HepG2 (cell line): ENCODE measurements at regions not wholly inside any gene's neighbourhood (a gene's known extent, or its start where the extent isn't known, plus 50 kb on each side); places are given as distances from the start of the nearest gene placed in this dataset.

Experiments used
- ATAC-seq: fragments of 200-7000 bp; cut with Tn5 transposase; 3 replicates; pipeline ENCODE4 v1.9.1; 2020; ENCODE audit warnings: mild to moderate bottlenecking, moderate library complexity
- BruUV-seq: library from RNA; stranded (reverse); fragments of 400-500 nt; replicated peaks from 2 replicates; lab custom pipeline; 2021; lab: Mats Ljungman, UMichigan
- CTCF ChIA-PET: fragments of 300-600 bp; formaldehyde crosslinking; extraction: SDS; loops from one replicate; lab custom pipeline; 2021; ENCODE audit warnings: low total read pairs, inconsistent platforms, low intra/inter-chr PET ratio; lab: Yijun Ruan, JAX
- POLR2A ChIA-PET: fragments of 350-600 bp; sonication (Branson Sonifier 250); formaldehyde crosslinking; loops from one replicate; lab custom pipeline; 2020; ENCODE audit warnings: antibody characterized with exemption, inconsistent platforms; lab: Yijun Ruan, JAX
- DNase-seq: peaks from one replicate; pipeline ENCODE4 v3.0.0-alpha.2; 2015; ENCODE audit warnings: low spot score
- FAIRE-seq: peaks from 3 replicates; lab custom pipeline; 2011; peaks lifted over from hg19 to GRCh38; lab: Jason Lieb, UNC
- H2AFZ ChIP-seq: one replicate; pipeline ENCODE4 v1.6.1; 2011; ENCODE audit warnings: low read length, inconsistent platforms
- H3K27ac ChIP-seq: fragments of 300-600 bp; 3 replicates; pipeline ENCODE4 v1.8.0; 2011; ENCODE audit warnings: mixed run types, mild to moderate bottlenecking, mixed read lengths, low read length, inconsistent platforms; ENCODE audit not compliant: insufficient read depth; ENCODE audit errors: extremely low read length
- H3K27me3 ChIP-seq, 2 experiments: fragments of 200-600 bp in 1 of 2; 2 replicates in 1 of 2; 3 replicates in 1 of 2; pipeline versions ENCODE4 v1.6.0 to v1.8.0; 2011; ENCODE audit warnings: low read length in 2 of 2, mild to moderate bottlenecking in 2 of 2, moderate library complexity in 2 of 2, inconsistent platforms in 1 of 2; ENCODE audit not compliant: insufficient read depth in 2 of 2, control insufficient read depth in 1 of 2
- H3K36me3 ChIP-seq, 2 experiments: fragments of 200-600 bp in 1 of 2; replicated peaks in 1 of 2; 2 replicates in 1 of 2; 3 replicates in 1 of 2; pipeline versions ENCODE4 v1.5.1 to v1.8.0; 2011; ENCODE audit warnings: low read length in 2 of 2, inconsistent platforms in 1 of 2; ENCODE audit not compliant: insufficient read depth in 2 of 2, control insufficient read depth in 1 of 2
- H3K4me1 ChIP-seq: 2 replicates; pipeline ENCODE4 v1.5.1; 2012; ENCODE audit warnings: low read length, inconsistent platforms; ENCODE audit not compliant: insufficient read depth
- H3K4me2 ChIP-seq: 2 replicates; pipeline ENCODE4 v1.6.0; 2011; ENCODE audit warnings: low read depth, low read length, inconsistent platforms
- H3K4me3 ChIP-seq, 3 experiments: fragments of 200-600 bp in 1 of 3; sonication (generic), shearing (Covaris generic) in 1 of 3; replicated peaks in 1 of 3; 2 replicates each; pipeline ENCODE4 v1.5.1; 2011 to 2016; ENCODE audit warnings: low read length in 3 of 3, inconsistent platforms in 2 of 3, low read depth in 2 of 3, mild to moderate bottlenecking in 2 of 3, control low read depth in 1 of 3, mixed read lengths in 1 of 3; ENCODE audit not compliant: insufficient read depth in 1 of 3
- H3K79me2 ChIP-seq: one replicate; pipeline ENCODE4 v1.6.1; 2011; ENCODE audit warnings: low read length, inconsistent platforms; ENCODE audit not compliant: insufficient read depth
- H3K9ac ChIP-seq: 2 replicates; pipeline ENCODE4 v1.6.0; 2011; ENCODE audit warnings: mild to moderate bottlenecking, low read depth, low read length, inconsistent platforms; ENCODE audit not compliant: insufficient read depth
- H3K9me3 ChIP-seq: 2 replicates; pipeline ENCODE4 v1.5.1; 2012; ENCODE audit warnings: mild to moderate bottlenecking, low read length
- H4K20me1 ChIP-seq: 2 replicates; pipeline ENCODE4 v1.6.0; 2011; ENCODE audit warnings: inconsistent platforms, mild to moderate bottlenecking, low read length, moderate library complexity; ENCODE audit not compliant: insufficient read depth
- BRF2 ChIP-seq: sonication (generic); formaldehyde crosslinking; IDR thresholded peaks from 2 replicates; pipeline ENCODE4 v1.8.1; 2022; ENCODE audit warnings: mild to moderate bottlenecking, missing genetic modification reagents
- CBFB ChIP-seq: sonication (generic); formaldehyde crosslinking; IDR thresholded peaks from 2 replicates; pipeline ENCODE4 v1.4.0; 2020; ENCODE audit warnings: missing genetic modification reagents
- GZF1 ChIP-seq: sonication (generic); formaldehyde crosslinking; IDR thresholded peaks from 2 replicates; pipeline ENCODE4 v1.5.1; 2020; ENCODE audit warnings: mild to moderate bottlenecking, missing genetic modification reagents
- HOXA5 ChIP-seq: sonication (generic); formaldehyde crosslinking; IDR thresholded peaks from 2 replicates; pipeline ENCODE4 v1.4.0; 2020; ENCODE audit warnings: missing genetic modification reagents
- MXD4 ChIP-seq: IDR thresholded peaks from 2 replicates; pipeline ENCODE4 v1.6.1; 2016; ENCODE audit warnings: mild to moderate bottlenecking, missing biosample characterization, missing genetic modification reagents
- PBX2 ChIP-seq: IDR thresholded peaks from 2 replicates; pipeline ENCODE4 v1.6.1; 2016; ENCODE audit warnings: control low read depth
- TBX2 ChIP-seq: sonication (generic); formaldehyde crosslinking; IDR thresholded peaks from 2 replicates; pipeline ENCODE4 v1.5.0; 2020; ENCODE audit warnings: missing genetic modification reagents, mild to moderate bottlenecking, borderline replicate concordance
- TMF1 ChIP-seq: sonication (generic); formaldehyde crosslinking; IDR thresholded peaks from 2 replicates; pipeline ENCODE4 v1.8.1; 2022; ENCODE audit warnings: low read depth, missing genetic modification reagents
- TP53 ChIP-seq: sonication (generic); formaldehyde crosslinking; conservative IDR thresholded peaks from 2 replicates; pipeline ENCODE4 v1.4.0; 2020; ENCODE audit warnings: missing genetic modification reagents
- ZBTB37 ChIP-seq: sonication (generic); formaldehyde crosslinking; IDR thresholded peaks from 2 replicates; pipeline ENCODE4 v1.4.0; 2020; ENCODE audit warnings: mild to moderate bottlenecking, missing genetic modification reagents
- ZC3H4 ChIP-seq: sonication (generic); formaldehyde crosslinking; IDR thresholded peaks from 2 replicates; pipeline ENCODE4 v1.4.0; 2020; ENCODE audit warnings: missing genetic modification reagents, borderline replicate concordance
- ZNF205 ChIP-seq: IDR thresholded peaks from 2 replicates; pipeline ENCODE4 v1.6.1; 2018; ENCODE audit warnings: missing biosample characterization, missing genetic modification reagents
- ZNF33B ChIP-seq: sonication (generic); formaldehyde crosslinking; IDR thresholded peaks from 2 replicates; pipeline ENCODE4 v1.5.1; 2020; ENCODE audit warnings: mild to moderate bottlenecking, missing genetic modification reagents
- ZNF598 ChIP-seq: sonication (generic); formaldehyde crosslinking; IDR thresholded peaks from 2 replicates; pipeline ENCODE4 v1.5.1; 2020; ENCODE audit warnings: mild to moderate bottlenecking, missing genetic modification reagents, borderline replicate concordance
- ZNF749 ChIP-seq: sonication (generic); formaldehyde crosslinking; IDR thresholded peaks from 2 replicates; pipeline ENCODE4 v1.8.0; 2022; ENCODE audit warnings: mild to moderate bottlenecking, missing genetic modification reagents, moderate library complexity, borderline replicate concordance
- WGBS: methylation state at CpG from one replicate; pipeline ENCODE4 v1.1.6; 2017; ENCODE audit warnings: low lambda C conversion rate; 5-methylcytosine and 5-hydroxymethylcytosine counted together
- in situ Hi-C: cut with HindIII; loops from 2 replicates; pipeline ENCODE4 v1.10.0; 2017; ENCODE audit warnings: low pct_unique_long_range_greater_than_20kb; ENCODE audit not compliant: extremely low pct_ligation_motif_present
- intact Hi-C: fragments of 100-400 bp; cut with micrococcal nuclease; formaldehyde crosslinking; loops from one replicate; pipeline ENCODE4 v1.10.0; 2022; ENCODE audit not compliant: unreplicated experiment
- TF ChIP-seq, protein P1 (sequence below): sonication (generic); formaldehyde crosslinking; IDR thresholded peaks from 2 replicates; pipeline ENCODE4 v1.4.0; 2020; ENCODE audit warnings: missing genetic modification reagents, low read depth, mild to moderate bottlenecking, borderline replicate concordance
- TF ChIP-seq, protein P2 (sequence below): sonication (generic); formaldehyde crosslinking; IDR thresholded peaks from 2 replicates; pipeline ENCODE4 v1.4.0; 2020; ENCODE audit warnings: missing genetic modification reagents

DNA sequence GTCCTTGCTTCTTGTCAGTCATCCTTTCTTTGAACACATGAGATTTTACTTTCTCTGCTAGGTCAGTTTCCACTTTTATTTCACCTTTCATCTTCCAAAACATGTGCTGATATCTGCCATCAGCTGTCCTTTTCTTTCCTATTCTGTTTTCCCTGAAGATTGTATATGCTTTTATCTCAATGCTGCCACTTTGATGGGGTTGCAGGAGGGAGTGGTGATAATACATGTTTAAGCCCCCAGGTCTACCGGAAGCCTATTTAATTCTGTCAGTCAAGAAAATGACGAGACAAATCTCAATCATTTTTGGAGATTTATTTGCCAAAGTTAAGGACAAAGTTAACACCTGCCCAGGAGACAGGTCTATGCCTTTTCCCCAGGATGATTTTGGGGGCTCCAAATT, 73.8 kb downstream of the MRPL32 start:
- intact Hi-C loops (no loop called here), in situ Hi-C loops (no loop called here)
- DNase-seq (no peak), ATAC-seq (no peak), FAIRE-seq (no peak)
- ChIA-PET POLR2A (no interaction called here), CTCF (no interaction called here)
- Histone ChIP-seq H3K4me2 (no peak overlapping the region), H2AFZ (no peak overlapping the region), H3K9me3 (no peaks in the 10 kb centered on the region), H3K27me3 (no peaks in the 10 kb centered on the region), H3K36me3 (no peaks in the 10 kb centered on the region), H3K27ac (no peak overlapping the region), H3K4me1 (no peaks in the 10 kb centered on the region), H3K79me2 (no peaks in the 10 kb centered on the region), H4K20me1 (no peaks in the 10 kb centered on the region), H3K4me3 (no peak overlapping the region), H3K9ac (no peak overlapping the region)
- no TSS peak for BruUV-seq
- 4% methylated on average over 2 of the region's 2 CpGs for WGBS
- TF ChIP-seq PBX2 (CRISPR knock-in tag) (no peak), GZF1 (CRISPR knock-in tag) (no peak), BRF2 (CRISPR knock-in tag) (no peak), TP53 (no peak), CBFB (CRISPR knock-in tag) (no peak), TBX2 (CRISPR knock-in tag) (no peak), MXD4 (CRISPR knock-in tag) (no peak), ZNF33B (CRISPR knock-in tag) (no peak), ZBTB37 (CRISPR knock-in tag) (no peak), ZNF598 (CRISPR knock-in tag) (no peak), ZNF205 (CRISPR knock-in tag) (no peak), TMF1 (CRISPR knock-in tag) (no peak), ZNF749 (CRISPR knock-in tag) (no peak), ZC3H4 (CRISPR knock-in tag) (no peak), HOXA5 (CRISPR knock-in tag) (no peak)
- TF ChIP-seq, protein P1, sequence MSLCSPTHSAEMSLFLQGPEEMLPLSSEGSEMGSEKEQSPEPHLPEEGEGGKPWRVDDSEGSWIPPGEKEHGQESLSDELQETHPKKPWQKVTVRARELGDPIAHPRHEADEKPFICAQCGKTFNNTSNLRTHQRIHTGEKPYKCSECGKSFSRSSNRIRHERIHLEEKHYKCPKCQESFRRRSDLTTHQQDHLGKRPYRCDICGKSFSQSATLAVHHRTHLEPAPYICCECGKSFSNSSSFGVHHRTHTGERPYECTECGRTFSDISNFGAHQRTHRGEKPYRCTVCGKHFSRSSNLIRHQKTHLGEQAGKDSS (CRISPR knock-in tag): no peak
- TF ChIP-seq, protein P2, sequence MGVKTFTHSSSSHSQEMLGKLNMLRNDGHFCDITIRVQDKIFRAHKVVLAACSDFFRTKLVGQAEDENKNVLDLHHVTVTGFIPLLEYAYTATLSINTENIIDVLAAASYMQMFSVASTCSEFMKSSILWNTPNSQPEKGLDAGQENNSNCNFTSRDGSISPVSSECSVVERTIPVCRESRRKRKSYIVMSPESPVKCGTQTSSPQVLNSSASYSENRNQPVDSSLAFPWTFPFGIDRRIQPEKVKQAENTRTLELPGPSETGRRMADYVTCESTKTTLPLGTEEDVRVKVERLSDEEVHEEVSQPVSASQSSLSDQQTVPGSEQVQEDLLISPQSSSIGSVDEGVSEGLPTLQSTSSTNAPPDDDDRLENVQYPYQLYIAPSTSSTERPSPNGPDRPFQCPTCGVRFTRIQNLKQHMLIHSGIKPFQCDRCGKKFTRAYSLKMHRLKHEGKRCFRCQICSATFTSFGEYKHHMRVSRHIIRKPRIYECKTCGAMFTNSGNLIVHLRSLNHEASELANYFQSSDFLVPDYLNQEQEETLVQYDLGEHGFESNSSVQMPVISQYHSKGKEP (CRISPR knock-in tag): no peak
